HEK293 (cell line): ENCODE measurements at regions not wholly inside any gene's neighbourhood (a gene's known extent, or its start where the extent isn't known, plus 50 kb on each side); places are given as distances from the start of the nearest gene placed in this dataset.

ENCODE experiments used
- CTCF ChIA-PET: fragments of 350-600 bp; formaldehyde crosslinking; extraction: SDS; loops from one replicate; lab custom pipeline; 2021; ENCODE audit warnings: antibody characterized with exemption; lab: Yijun Ruan, JAX
- POLR2A ChIA-PET: fragments of 300-600 bp; formaldehyde crosslinking; extraction: SDS; loops from one replicate; lab custom pipeline; 2020; ENCODE audit warnings: antibody characterized with exemption, inconsistent platforms; lab: Yijun Ruan, JAX
- H3K27ac ChIP-seq: fragments of 200-500 bp; sonication (Bioruptor generic); 2 replicates; pipeline ENCODE4 v1.5.1; 2014; ENCODE audit warnings: low read depth, low read length, control low read depth, inconsistent platforms; ENCODE audit errors: extremely low read depth
- H3K36me3 ChIP-seq, 2 experiments: fragments of 200-500 bp in 1 of 2; sonication (Bioruptor generic) in 1 of 2; 1 replicate in 1 of 2; 2 replicates in 1 of 2; pipeline ENCODE4 v1.5.1; 2014 to 2017; ENCODE audit warnings: inconsistent platforms in 2 of 2, low read length in 2 of 2; ENCODE audit not compliant: control insufficient read depth in 2 of 2, insufficient read depth in 1 of 2
- H3K4me1 ChIP-seq: fragments of 200-500 bp; sonication (Bioruptor generic); 2 replicates; pipeline ENCODE4 v1.5.1; 2014; ENCODE audit warnings: mild to moderate bottlenecking, low read length, inconsistent platforms; ENCODE audit not compliant: control insufficient read depth, insufficient read depth
- H3K4me3 ChIP-seq: 2 replicates; pipeline ENCODE4 v1.5.1; 2011; ENCODE audit warnings: low read depth, mild to moderate bottlenecking, control low read depth, low read length, moderate library complexity
- H3K9me3 ChIP-seq: fragments of 200-500 bp; sonication (Bioruptor generic); 2 replicates; pipeline ENCODE4 v1.5.1; 2014; ENCODE audit warnings: low read depth, low read length, inconsistent platforms; ENCODE audit not compliant: control insufficient read depth, insufficient read depth
- BCL11A ChIP-seq: fragments of 450-650 bp; formaldehyde crosslinking; IDR thresholded peaks from 2 replicates; pipeline ENCODE4 v1.5.1; 2016; ENCODE audit warnings: low read depth, missing biosample characterization, missing genetic modification characterization
- ZBTB48 ChIP-seq: fragments of 450-650 bp; formaldehyde crosslinking; IDR thresholded peaks from 2 replicates; pipeline ENCODE4 v1.5.1; 2016; ENCODE audit warnings: missing biosample characterization, missing genetic modification characterization
- ZBTB8A ChIP-seq: fragments of 450-650 bp; formaldehyde crosslinking; IDR thresholded peaks from 2 replicates; pipeline ENCODE4 v1.5.1; 2016; ENCODE audit warnings: missing biosample characterization, missing genetic modification characterization
- ZNF2 ChIP-seq: fragments of 450-650 bp; formaldehyde crosslinking; IDR thresholded peaks from 2 replicates; pipeline ENCODE4 v1.5.1; 2016; ENCODE audit warnings: missing biosample characterization, missing genetic modification characterization
- ZNF544 ChIP-seq: fragments of 450-650 bp; formaldehyde crosslinking; IDR thresholded peaks from 2 replicates; pipeline ENCODE4 v1.5.0; 2017; ENCODE audit warnings: missing biosample characterization, missing genetic modification characterization
- ZNF585B ChIP-seq: fragments of 450-650 bp; formaldehyde crosslinking; IDR thresholded peaks from 2 replicates; pipeline ENCODE4 v1.5.1; 2016; ENCODE audit warnings: missing biosample characterization, missing genetic modification characterization
- ZNF596 ChIP-seq: fragments of 450-650 bp; IDR thresholded peaks from 2 replicates; pipeline ENCODE4 v1.5.0; 2018; ENCODE audit warnings: missing biosample characterization, mild to moderate bottlenecking, missing genetic modification characterization, moderate library complexity
- ZNF664 ChIP-seq: fragments of 450-650 bp; formaldehyde crosslinking; IDR thresholded peaks from 2 replicates; pipeline ENCODE4 v1.5.1; 2016; ENCODE audit warnings: missing biosample characterization, missing genetic modification characterization
- ZNF707 ChIP-seq: fragments of 450-650 bp; formaldehyde crosslinking; IDR thresholded peaks from 2 replicates; pipeline ENCODE4 v1.5.1; 2016; ENCODE audit warnings: missing biosample characterization, missing genetic modification characterization
- ZNF792 ChIP-seq: fragments of 450-650 bp; formaldehyde crosslinking; IDR thresholded peaks from 2 replicates; pipeline ENCODE4 v1.5.1; 2016; ENCODE audit warnings: missing biosample characterization, missing genetic modification characterization
- ZSCAN23 ChIP-seq: fragments of 450-650 bp; formaldehyde crosslinking; IDR thresholded peaks from 2 replicates; pipeline ENCODE4 v1.5.1; 2016; ENCODE audit warnings: missing biosample characterization, missing genetic modification characterization
- TF ChIP-seq, protein P1 (sequence below): fragments of 450-650 bp; formaldehyde crosslinking; IDR thresholded peaks from 2 replicates; pipeline ENCODE4 v1.5.1; 2016; ENCODE audit warnings: missing biosample characterization, missing genetic modification characterization
- TF ChIP-seq, protein P2 (sequence below): fragments of 450-650 bp; formaldehyde crosslinking; IDR thresholded peaks from 2 replicates; pipeline ENCODE4 v1.5.1; 2016; ENCODE audit warnings: missing biosample characterization, missing genetic modification characterization
- TF ChIP-seq, protein P3 (sequence below): fragments of 450-650 bp; IDR thresholded peaks from 2 replicates; pipeline ENCODE4 v1.5.1; 2018; ENCODE audit warnings: missing biosample characterization, mild to moderate bottlenecking, missing genetic modification characterization
- TF ChIP-seq, protein P4 (sequence below): fragments of 450-650 bp; formaldehyde crosslinking; IDR thresholded peaks from 2 replicates; pipeline ENCODE4 v1.5.1; 2016; ENCODE audit warnings: missing biosample characterization, missing genetic modification characterization
- TF ChIP-seq, protein P5 (sequence below): fragments of 450-650 bp; formaldehyde crosslinking; IDR thresholded peaks from 2 replicates; pipeline ENCODE4 v1.5.1; 2016; ENCODE audit warnings: missing biosample characterization, missing genetic modification characterization

DNA sequence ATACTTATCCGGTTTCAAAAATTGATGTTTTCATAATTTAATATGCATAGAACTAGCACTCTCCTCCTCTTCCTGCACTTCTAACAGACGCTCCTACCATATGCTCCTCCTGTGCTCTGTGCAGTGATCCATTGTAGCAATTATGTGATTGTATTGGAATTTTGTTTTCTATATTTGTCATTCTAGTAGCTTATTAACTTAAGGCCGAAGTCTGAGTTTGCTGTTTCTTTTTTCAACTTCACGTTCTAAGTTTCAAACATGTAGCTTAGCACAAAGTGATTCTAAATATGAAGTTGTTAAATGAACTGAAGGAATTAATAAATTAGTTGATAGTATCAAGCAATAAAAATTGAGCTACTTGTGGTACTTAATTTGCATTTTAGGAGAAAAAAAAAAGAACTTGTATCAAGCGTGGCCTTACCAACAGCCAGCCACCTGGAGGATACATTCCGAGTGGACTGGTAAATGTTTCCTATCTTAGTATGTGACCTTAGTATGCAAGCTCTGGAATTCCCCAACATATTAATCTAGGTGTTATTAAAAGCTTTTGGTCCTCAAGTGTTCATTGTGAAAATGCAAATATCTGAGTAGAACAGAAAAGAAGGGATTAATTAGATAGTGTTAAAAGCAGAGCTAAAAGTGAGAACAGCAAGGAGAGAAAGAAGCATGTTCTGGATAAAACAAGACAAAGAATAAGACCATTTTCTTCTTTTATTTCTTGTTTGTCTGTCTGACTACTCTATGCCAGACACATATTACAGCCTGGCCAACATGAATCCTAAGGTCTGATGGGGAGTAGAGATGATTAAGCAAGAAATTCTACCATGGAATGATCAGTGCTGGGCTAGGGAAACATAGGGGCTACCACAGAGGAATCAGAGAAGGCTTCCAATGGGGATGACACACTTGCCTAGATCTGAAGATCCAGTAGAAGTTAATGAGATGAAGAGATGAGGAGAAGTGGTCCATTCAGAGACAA is 290.4 kb upstream of the MON1B start:
- H3K36me3 ChIP-seq, result no peaks in the 10 kb centered on the region
- ChIA-PET CTCF (interaction anchor here (0.7 kb wide), 1 partner anchor 52 kb away, joined by 3 read pairs; no protein-coding TSS in a partner anchor), POLR2A (no interaction called here)
- TF ChIP-seq ZNF544 (no peak), ZSCAN23 (tag by site-specific recombination) (no peak), ZNF585B (tag by site-specific recombination) (no peak)
- TF ChIP-seq, protein P1, sequence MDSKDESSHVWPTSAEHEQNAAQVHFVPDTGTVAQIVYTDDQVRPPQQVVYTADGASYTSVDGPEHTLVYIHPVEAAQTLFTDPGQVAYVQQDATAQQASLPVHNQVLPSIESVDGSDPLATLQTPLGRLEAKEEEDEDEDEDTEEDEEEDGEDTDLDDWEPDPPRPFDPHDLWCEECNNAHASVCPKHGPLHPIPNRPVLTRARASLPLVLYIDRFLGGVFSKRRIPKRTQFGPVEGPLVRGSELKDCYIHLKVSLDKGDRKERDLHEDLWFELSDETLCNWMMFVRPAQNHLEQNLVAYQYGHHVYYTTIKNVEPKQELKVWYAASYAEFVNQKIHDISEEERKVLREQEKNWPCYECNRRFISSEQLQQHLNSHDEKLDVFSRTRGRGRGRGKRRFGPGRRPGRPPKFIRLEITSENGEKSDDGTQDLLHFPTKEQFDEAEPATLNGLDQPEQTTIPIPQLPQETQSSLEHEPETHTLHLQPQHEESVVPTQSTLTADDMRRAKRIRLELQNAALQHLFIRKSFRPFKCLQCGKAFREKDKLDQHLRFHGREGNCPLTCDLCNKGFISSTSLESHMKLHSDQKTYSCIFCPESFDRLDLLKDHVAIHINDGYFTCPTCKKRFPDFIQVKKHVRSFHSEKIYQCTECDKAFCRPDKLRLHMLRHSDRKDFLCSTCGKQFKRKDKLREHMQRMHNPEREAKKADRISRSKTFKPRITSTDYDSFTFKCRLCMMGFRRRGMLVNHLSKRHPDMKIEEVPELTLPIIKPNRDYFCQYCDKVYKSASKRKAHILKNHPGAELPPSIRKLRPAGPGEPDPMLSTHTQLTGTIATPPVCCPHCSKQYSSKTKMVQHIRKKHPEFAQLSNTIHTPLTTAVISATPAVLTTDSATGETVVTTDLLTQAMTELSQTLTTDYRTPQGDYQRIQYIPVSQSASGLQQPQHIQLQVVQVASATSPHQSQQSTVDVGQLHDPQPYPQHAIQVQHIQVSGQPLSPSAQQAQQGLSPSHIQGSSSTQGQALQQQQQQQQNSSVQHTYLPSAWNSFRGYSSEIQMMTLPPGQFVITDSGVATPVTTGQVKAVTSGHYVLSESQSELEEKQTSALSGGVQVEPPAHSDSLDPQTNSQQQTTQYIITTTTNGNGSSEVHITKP, result no peak
- H3K27ac ChIP-seq, result no peak overlapping the region
- H3K4me1 ChIP-seq, result no peaks in the 10 kb centered on the region
- H3K9me3 ChIP-seq, result no peaks in the 10 kb centered on the region
- no peak overlapping the region for H3K4me3 ChIP-seq

DNA sequence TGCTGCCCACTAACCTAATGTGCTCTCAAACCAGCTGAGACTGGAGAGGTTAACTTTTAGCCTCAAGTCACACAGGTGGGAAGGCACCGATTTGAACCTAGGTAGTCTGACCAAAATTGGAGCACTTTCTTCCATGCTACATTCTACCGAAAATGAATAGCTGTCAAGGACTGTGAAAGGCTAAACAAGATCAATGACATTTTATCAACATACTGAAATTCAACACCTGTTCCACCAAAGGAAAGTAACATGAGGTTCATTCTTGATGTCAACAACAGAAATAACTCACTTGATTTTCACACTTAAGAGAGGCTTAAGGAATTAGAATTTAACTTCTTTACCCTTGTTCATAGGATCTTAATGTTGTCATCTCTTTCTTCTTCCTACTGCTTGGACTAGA is 284.4 kb upstream of the MON1B start:
- Histone ChIP-seq H3K9me3 (no peaks in the 10 kb centered on the region), H3K36me3 (no peaks in the 10 kb centered on the region), H3K4me1 (no peaks in the 10 kb centered on the region), H3K4me3 (no peak overlapping the region), H3K27ac (no peak overlapping the region)
- TF ChIP-seq ZNF596 (tag by site-specific recombination) (no peak), BCL11A (tag by site-specific recombination) (no peak), ZNF707 (tag by site-specific recombination) (no peak), ZNF2 (tag by site-specific recombination) (no peak), ZBTB8A (tag by site-specific recombination) (no peak)
- TF ChIP-seq, protein P2, sequence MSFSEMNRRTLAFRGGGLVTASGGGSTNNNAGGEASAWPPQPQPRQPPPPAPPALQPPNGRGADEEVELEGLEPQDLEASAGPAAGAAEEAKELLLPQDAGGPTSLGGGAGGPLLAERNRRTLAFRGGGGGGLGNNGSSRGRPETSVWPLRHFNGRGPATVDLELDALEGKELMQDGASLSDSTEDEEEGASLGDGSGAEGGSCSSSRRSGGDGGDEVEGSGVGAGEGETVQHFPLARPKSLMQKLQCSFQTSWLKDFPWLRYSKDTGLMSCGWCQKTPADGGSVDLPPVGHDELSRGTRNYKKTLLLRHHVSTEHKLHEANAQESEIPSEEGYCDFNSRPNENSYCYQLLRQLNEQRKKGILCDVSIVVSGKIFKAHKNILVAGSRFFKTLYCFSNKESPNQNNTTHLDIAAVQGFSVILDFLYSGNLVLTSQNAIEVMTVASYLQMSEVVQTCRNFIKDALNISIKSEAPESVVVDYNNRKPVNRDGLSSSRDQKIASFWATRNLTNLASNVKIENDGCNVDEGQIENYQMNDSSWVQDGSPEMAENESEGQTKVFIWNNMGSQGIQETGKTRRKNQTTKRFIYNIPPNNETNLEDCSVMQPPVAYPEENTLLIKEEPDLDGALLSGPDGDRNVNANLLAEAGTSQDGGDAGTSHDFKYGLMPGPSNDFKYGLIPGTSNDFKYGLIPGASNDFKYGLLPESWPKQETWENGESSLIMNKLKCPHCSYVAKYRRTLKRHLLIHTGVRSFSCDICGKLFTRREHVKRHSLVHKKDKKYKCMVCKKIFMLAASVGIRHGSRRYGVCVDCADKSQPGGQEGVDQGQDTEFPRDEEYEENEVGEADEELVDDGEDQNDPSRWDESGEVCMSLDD (tag by site-specific recombination), result no peak
- TF ChIP-seq, protein P3, sequence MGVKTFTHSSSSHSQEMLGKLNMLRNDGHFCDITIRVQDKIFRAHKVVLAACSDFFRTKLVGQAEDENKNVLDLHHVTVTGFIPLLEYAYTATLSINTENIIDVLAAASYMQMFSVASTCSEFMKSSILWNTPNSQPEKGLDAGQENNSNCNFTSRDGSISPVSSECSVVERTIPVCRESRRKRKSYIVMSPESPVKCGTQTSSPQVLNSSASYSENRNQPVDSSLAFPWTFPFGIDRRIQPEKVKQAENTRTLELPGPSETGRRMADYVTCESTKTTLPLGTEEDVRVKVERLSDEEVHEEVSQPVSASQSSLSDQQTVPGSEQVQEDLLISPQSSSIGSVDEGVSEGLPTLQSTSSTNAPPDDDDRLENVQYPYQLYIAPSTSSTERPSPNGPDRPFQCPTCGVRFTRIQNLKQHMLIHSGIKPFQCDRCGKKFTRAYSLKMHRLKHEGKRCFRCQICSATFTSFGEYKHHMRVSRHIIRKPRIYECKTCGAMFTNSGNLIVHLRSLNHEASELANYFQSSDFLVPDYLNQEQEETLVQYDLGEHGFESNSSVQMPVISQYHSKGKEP (tag by site-specific recombination), result no peak
- CTCF ChIA-PET, result interaction anchor here (0.6 kb wide), 1 partner anchor 285 kb away, joined by 3 read pairs; no protein-coding TSS in a partner anchor
- POLR2A ChIA-PET, result no interaction called here

DNA sequence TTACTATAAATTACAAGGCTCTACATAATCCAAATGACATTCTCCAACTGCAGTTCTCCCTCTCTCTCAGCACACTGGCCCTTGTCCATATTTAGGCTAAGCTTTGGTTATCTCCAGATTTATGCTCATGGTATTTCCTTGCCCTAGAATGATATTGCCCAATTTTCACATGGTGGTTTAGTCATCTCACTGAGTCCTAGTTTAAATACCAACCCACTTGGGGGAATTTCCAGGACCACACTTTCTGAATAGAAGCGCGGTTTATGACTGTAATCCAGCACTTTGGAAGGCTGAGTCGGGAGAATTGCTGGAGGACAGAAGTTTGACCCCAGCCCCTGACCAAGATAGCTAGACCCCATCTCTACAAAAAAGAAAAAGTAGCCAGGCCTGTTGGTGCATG is 280.1 kb upstream of the MON1B start:
- H3K27ac ChIP-seq, result no peak overlapping the region
- CTCF ChIA-PET, result no interaction called here
- no peaks in the 10 kb centered on the region for H3K9me3 ChIP-seq
- no peak overlapping the region for H3K4me3 ChIP-seq
- POLR2A ChIA-PET, result no interaction called here
- no peaks in the 10 kb centered on the region for H3K36me3 ChIP-seq
- H3K4me1 ChIP-seq, result no peaks in the 10 kb centered on the region
- TF ChIP-seq ZBTB48 (no peak), ZNF792 (tag by site-specific recombination) (no peak), ZNF664 (tag by site-specific recombination) (no peak)
- TF ChIP-seq, protein P4, sequence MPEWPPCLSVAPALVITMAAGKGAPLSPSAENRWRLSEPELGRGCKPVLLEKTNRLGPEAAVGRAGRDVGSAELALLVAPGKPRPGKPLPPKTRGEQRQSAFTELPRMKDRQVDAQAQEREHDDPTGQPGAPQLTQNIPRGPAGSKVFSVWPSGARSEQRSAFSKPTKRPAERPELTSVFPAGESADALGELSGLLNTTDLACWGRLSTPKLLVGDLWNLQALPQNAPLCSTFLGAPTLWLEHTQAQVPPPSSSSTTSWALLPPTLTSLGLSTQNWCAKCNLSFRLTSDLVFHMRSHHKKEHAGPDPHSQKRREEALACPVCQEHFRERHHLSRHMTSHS, result no peak
- TF ChIP-seq, protein P5, sequence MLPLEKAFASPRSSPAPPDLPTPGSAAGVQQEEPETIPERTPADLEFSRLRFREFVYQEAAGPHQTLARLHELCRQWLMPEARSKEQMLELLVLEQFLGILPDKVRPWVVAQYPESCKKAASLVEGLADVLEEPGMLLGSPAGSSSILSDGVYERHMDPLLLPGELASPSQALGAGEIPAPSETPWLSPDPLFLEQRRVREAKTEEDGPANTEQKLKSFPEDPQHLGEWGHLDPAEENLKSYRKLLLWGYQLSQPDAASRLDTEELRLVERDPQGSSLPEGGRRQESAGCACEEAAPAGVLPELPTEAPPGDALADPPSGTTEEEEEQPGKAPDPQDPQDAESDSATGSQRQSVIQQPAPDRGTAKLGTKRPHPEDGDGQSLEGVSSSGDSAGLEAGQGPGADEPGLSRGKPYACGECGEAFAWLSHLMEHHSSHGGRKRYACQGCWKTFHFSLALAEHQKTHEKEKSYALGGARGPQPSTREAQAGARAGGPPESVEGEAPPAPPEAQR (tag by site-specific recombination), result no peak
